ENCODE measurements at regions not wholly inside any gene's neighbourhood (a gene's known extent, or its start where the extent isn't known, plus 50 kb on each side); places are given as distances from the start of the nearest gene placed in this dataset.

GRCh38 chr1:177479600-177479999 lies 308.8 kb downstream of the BRINP2 start:
- Histone ChIP-seq H3K27me3 (ENCODE audit: control insufficient read depth, insufficient read depth, low read length) (no peaks in the 10 kb centered on the region), H3K4me3 (ENCODE audit: low read depth, low read length) (no peak overlapping the region), H3K36me3 (ENCODE audit: control insufficient read depth, insufficient read depth, low read length) (no peaks in the 10 kb centered on the region)
- POLR2A ChIA-PET: no interaction called here
- CTCF ChIA-PET: no interaction called here
- TF ChIP-seq, protein P1, sequence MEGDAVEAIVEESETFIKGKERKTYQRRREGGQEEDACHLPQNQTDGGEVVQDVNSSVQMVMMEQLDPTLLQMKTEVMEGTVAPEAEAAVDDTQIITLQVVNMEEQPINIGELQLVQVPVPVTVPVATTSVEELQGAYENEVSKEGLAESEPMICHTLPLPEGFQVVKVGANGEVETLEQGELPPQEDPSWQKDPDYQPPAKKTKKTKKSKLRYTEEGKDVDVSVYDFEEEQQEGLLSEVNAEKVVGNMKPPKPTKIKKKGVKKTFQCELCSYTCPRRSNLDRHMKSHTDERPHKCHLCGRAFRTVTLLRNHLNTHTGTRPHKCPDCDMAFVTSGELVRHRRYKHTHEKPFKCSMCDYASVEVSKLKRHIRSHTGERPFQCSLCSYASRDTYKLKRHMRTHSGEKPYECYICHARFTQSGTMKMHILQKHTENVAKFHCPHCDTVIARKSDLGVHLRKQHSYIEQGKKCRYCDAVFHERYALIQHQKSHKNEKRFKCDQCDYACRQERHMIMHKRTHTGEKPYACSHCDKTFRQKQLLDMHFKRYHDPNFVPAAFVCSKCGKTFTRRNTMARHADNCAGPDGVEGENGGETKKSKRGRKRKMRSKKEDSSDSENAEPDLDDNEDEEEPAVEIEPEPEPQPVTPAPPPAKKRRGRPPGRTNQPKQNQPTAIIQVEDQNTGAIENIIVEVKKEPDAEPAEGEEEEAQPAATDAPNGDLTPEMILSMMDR (IDR thresholded peaks at IDR 0.05; ENCODE audit: insufficient read depth, low read depth, low read length): no peak
- no peak for DNase-seq (ENCODE audit: low read depth)

DNA sequence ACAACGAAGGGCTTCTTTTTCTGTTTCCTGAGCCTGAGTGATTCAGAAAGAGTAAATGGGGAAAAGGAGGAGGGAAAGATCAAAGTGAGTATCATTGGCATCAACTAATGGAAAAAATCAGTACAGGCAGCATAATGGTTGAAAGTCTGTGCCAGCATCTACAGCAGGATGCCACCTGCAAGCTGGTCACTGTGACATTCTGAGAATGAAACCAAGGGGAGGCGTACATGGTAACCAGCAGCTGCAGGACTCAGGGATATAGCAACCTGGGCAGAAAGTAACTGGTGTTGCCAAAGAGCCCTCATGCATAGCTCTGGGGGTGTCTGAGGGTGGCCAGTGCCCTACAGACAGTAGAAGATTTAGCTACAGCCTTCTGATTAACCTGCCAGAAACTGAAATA lies 305.9 kb downstream of the BRINP2 start:
- no peaks in the 10 kb centered on the region for H3K36me3 ChIP-seq (ENCODE audit: control insufficient read depth, insufficient read depth, low read length)
- ChIA-PET CTCF (no interaction called here), POLR2A (no interaction called here)
- no peak overlapping the region for H3K4me3 ChIP-seq (ENCODE audit: low read depth, low read length)
- TF ChIP-seq, protein P1 (IDR thresholded peaks at IDR 0.05; ENCODE audit: insufficient read depth, low read depth, low read length): no peak
- DNase-seq (ENCODE audit: low read depth): no peak
- H3K27me3 ChIP-seq (ENCODE audit: control insufficient read depth, insufficient read depth, low read length): no peaks in the 10 kb centered on the region

DNA sequence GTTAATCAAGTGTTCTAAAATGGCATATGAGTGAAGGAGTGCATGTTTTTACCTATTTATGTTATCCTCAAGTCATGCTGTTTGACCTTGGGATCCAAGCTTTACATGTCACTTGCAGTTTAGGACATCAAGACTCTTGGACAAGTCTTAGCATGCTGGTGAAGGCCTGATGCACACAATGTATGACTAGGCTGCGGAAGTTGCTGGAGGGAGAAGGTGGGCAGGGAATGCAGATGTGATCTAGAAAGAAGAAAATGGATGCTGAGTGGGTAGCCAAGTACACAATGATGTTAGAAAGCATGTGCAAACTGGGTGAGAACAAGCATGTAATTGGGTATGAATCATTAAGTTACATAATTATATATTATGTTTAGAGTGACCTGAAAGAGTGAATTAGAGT lies 301.8 kb downstream of the BRINP2 start:
- Histone ChIP-seq H3K4me3 (ENCODE audit: low read depth, low read length) (no peak overlapping the region), H3K36me3 (ENCODE audit: control insufficient read depth, insufficient read depth, low read length) (no peaks in the 10 kb centered on the region), H3K27me3 (ENCODE audit: control insufficient read depth, insufficient read depth, low read length) (no peaks in the 10 kb centered on the region)
- no peak for DNase-seq (ENCODE audit: low read depth)
- CTCF ChIA-PET: no interaction called here
- TF ChIP-seq, protein P1 (IDR thresholded peaks at IDR 0.05; ENCODE audit: insufficient read depth, low read depth, low read length): no peak
- POLR2A ChIA-PET: no interaction called here

DNA sequence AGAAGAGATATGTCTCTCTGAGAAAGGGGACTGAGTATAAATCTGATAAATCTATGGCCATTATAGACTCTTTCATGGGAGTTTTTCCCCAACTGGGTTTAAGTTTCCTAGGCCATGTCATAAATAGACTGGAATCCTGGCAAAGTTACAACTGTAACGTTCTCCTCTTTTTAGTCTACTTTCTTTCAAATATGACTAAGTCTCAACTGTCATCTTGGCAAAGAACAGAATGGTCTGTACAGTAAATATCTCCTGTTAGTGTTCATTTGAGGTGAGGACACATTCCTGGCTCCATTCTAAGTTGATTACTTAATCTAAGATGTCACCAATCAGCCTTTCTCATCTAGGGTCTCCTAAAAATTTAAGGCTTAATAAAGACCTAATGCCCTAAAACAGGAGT lies 300.5 kb downstream of the BRINP2 start:
- POLR2A ChIA-PET: no interaction called here
- no peak for DNase-seq (ENCODE audit: low read depth)

DNA sequence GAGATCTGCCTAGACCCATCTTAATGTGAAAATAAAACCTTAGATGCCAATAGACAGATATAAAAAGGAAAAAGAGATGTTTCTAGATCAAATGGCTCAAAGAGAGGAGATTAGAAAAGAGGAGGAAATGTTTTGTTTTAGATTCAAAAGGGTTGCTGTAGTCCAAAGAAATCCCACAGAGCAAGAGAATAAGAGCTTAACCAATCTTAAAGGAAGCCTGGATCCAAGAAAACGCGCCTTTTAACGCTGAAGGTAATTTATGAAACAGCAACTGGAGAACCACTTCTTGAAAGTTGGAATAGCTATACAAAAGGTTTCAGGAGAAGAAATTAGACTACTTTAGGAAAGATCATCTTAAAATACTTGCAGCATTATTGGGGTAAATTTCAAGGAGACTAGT lies 298.8 kb downstream of the BRINP2 start:
- ChIA-PET CTCF (no interaction called here), POLR2A (no interaction called here)
- Histone ChIP-seq H3K27me3 (ENCODE audit: control insufficient read depth, insufficient read depth, low read length) (no peaks in the 10 kb centered on the region), H3K36me3 (ENCODE audit: control insufficient read depth, insufficient read depth, low read length) (no peaks in the 10 kb centered on the region), H3K4me3 (ENCODE audit: low read depth, low read length) (no peak overlapping the region)
- TF ChIP-seq, protein P1 (IDR thresholded peaks at IDR 0.05; ENCODE audit: insufficient read depth, low read depth, low read length): no peak
- DNase-seq (ENCODE audit: low read depth): no peak

More for the DNA sequence above, 300.5 kb downstream of the BRINP2 start:
- CTCF ChIA-PET: no interaction called here
- Histone ChIP-seq H3K27me3 (ENCODE audit: control insufficient read depth, insufficient read depth, low read length) (no peaks in the 10 kb centered on the region), H3K36me3 (ENCODE audit: control insufficient read depth, insufficient read depth, low read length) (no peaks in the 10 kb centered on the region), H3K4me3 (ENCODE audit: low read depth, low read length) (no peak overlapping the region)
- TF ChIP-seq, protein P1 (IDR thresholded peaks at IDR 0.05; ENCODE audit: insufficient read depth, low read depth, low read length): no peak
